HG03460 (cell line): ENCODE measurements at regions not wholly inside any gene's neighbourhood (a gene's known extent, or its start where the extent isn't known, plus 50 kb on each side); places are given as distances from the start of the nearest gene placed in this dataset.

Source experiments
- ATAC-seq: cut with Tn5 transposase; IDR thresholded peaks from one replicate; pipeline ENCODE4 v1.9.1; 2021; ENCODE audit not compliant: unreplicated experiment

DNA sequence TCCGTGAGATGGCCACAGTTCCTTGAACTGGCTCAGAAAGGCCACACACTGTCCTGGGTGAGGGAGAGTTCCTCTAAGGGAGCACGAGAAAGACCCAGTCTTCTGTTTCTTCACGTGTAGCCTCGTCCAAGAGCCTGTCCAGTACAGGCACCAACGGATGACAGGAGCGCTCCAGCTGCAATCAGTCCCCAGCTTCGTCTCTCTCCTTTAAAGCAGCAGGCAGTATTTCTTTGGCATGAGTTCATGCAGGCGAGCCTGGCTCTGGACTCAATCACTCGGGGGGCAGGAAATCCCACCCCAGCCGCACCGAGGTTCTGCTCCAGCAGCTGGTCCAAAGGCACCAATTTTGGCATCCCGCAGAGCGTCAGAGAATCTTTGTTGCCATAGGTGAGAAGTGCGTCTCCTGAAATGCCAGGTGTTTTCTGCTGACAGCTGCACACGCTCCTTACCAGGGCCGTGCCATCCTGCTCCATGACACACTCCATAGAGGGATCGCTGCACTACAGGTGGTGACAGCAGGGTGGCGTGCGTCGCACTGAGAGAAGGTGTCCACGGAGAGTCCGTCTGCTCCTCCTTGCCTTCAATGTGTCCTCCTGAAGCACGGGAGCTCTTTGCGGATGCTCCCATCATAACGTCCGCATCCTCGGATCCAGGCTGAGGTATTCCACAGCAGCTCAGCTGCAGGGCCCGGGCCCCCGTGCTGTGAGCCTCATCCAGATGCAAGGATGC, 59.6 kb upstream of the AFDN start:
- ATAC-seq, result no peak

DNA sequence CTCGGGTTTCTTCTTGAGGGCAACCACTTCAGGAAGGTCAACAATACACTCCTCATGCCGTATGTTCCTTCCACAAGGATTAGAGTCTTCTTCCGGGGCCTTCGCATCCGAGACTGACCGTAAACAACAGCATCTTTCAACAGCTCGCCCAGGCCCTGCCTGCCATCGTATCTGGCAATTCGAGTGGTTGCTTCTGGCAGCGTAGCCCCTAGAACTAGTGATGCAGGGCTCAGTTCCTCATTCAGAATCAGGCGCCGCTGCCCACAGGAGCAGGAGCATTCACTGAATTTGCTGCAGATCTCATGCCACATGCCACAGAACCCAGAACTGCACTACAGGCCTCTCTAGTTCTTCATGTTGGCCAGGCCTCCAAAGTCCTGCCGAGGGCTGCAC, 59.0 kb upstream of the AFDN start:
- no peak for ATAC-seq

DNA sequence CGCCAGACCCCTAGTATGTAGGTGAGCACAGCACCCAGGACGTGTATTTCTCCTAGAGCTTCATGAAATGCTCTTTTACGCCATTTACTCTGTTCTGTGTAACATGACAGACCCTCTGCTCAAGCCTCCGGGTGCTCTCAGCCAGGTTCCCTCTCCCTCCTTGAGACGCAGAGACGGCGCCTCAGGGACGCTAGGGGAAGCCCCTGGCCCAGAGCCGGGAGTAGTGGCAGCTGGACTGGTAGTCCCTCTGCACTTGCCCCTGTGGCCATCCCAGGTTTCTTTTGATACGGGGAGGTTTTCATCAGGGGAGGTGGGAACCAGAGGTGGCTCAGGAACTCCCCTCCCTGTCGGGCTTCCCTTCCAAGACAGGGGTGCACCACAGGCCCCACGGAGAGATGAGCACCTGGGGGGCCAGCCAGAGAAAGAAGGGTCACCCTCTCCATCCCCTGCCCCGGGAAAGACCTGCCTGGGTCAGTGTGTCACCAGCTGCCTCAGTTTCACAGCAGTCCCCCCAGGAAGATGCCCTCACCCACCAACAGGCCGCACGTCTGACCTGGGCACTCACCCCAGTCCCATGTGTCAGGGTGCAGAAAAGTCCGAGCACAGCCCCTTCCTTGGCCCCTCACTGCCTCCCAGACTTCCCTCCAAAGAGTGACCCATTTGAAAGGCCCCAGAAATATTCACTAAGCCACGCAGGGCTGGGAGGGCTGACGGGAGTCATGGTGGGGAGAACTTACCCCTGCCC, 58.1 kb upstream of the AFDN start:
- no peak for ATAC-seq

DNA sequence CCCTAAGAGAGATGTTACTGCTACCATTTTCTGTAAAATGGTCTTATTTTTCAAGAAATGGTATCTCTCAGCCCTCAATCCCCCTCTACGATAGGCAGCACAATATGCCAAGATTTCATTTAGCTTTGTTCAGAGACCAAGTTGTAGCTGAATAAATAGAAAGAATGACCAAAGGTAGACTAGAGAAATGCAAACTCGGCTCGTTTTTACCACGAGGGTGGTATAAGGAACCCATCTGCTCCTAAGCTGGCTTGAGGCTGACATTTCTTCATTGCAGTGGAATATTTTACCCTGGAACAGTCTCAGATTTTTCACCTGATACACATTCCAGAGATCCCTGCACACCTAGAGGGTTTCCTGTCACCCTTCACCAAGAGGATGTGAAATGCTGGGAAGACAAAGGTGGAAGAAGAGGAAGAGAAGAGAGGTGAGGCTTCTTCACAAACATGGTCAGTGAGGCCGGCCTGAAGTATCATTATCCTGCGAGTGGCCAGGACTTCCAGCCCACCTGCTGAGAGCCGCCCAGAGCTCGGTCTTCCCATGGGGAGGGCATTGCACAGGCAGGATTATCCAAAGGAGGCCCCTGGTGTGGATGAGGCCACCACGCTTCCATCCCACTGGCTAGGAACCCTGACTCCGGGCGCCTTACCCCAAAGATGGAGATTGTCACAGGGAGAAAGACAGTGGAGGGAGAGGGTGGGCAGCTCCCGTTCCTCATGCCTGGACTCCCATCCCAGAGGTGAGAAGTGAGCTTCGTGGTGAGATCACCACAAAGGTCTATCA, 57.1 kb upstream of the AFDN start:
- no peak for ATAC-seq

DNA sequence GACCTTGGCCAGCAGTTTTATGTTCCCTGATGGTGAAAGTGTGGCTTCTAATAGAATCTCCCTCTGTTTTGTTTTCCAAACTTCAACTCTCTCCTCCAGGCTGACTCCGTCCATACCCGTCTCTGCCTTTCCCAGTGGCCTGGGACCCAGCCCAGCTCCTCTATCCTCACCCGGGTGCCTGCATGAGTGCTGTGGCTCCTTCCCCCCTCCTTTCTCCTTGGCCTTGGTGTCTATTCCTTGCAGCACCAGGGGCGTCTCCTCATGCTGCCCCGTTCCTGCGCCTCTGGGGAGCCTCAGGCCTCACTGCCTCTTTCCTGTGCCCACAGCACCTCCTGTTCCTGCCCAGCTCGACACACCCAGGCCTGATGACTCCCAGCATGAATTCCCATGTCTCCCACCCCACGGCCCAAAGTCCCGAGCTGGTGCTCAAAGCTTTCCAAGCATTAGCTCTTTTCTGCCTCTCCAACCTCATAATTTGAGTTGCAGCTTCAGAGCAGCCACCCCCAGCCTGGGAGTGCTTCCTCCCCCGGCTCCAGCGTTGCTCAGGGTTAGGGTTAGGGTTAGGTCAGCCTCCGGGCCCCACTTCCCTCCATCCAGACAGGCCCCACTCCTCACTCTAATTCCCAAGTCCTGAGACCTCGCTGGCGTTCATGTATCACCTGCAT, 56.3 kb upstream of the AFDN start:
- no peak for ATAC-seq

DNA sequence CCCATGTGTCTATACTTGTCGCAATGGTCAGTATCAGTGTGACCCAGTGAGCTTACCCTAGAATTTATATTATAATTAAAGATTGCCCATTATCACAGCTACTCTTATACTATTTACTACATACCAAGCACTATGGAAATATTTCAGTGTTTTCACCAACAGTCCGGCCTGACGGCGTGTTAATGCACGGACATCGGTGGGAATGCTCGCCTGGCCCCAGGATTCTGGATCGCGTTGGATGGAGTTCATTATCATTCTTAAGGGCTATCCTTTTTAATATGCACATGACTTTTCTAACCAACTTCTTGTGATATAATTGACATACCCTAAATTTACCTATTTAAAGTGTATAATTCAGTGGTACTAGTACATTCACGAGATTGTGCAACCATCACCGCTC, 51.8 kb upstream of the AFDN start:
- no peak for ATAC-seq

DNA sequence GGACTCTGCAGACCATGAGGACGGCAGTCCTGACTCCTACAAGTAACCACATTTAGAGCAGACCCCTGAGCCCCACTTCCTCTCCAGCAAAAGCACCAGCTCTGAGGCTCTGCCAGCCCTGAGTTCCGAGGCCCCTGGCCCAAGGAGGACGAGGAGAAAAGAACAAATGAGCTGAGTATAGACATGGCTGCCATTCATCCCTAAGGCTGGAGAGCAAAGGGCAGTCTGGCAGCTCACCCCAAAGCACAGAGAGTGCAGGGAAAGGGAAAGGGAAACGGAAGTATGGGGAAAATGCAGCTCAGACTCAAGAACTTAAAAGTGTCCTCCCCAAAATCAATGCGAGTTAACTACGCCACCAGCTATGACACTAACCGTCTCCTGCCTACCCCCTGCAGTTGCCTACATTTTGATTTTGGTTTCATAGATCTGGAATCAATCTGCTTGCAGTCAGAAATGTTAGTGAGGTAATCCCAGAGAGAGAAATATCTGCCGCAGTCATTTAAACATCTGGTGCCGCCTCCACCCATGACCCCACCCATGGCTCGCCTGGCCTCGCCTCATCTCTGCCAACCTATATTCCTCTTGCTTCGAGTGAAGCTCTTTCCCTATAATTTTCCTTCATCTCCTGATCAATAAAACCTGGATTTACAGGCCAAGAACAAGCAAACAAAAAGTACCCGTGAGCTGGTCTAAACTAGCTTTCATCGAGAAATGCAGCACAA, 49.6 kb upstream of the AFDN start:
- ATAC-seq, result no peak
